Prostate gland (tissue), 2 donors: ENCODE measurements at regions not wholly inside any gene's neighbourhood (a gene's known extent, or its start where the extent isn't known, plus 50 kb on each side); places are given as distances from the start of the nearest gene placed in this dataset.

Experiments used
- POLR2A ChIP-seq: fragments of 450-650 bp; IDR thresholded peaks from one replicate; pipeline ENCODE4 v1.6.1; 2016; ENCODE audit warnings: antibody characterized with exemption, mild to moderate bottlenecking
- POLR2AphosphoS5 ChIP-seq: sonication (generic); formaldehyde crosslinking; IDR thresholded peaks from one replicate; pipeline ENCODE4 v1.6.1; 2017; ENCODE audit warnings: antibody characterized with exemption
- TF ChIP-seq, protein P1 (sequence below), 4 experiments: fragments of 200-600 bp in 2 of 4; fragments of 450-650 bp in 2 of 4; sonication (generic) in 2 of 4; IDR thresholded peaks; 1 replicate in 3 of 4; 2 replicates in 1 of 4; pipeline ENCODE4 v1.5.1; 2016 to 2019; ENCODE audit warnings: antibody characterized with exemption in 4 of 4, mild to moderate bottlenecking in 2 of 4, moderate library complexity in 2 of 4

DNA sequence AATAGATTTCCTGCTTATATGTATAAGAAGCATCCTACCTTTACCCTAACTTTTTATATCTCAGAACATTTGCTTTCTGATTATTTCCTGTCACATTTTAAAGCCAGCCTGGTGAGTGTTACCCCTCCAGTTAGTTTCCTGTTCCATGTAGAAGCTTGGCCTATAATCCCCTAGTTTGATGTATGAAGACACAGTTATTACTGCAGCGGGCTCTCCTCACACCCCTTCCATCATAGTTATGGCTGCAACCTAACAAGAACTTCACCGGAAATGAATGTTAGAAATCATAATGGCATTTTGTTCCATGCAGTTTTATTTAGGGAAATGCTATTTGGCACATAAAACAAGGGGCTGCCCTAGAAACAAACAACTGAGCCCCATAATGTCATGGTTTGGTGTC is 400.2 kb upstream of the SETBP1 start:
- TF ChIP-seq, protein P1, sequence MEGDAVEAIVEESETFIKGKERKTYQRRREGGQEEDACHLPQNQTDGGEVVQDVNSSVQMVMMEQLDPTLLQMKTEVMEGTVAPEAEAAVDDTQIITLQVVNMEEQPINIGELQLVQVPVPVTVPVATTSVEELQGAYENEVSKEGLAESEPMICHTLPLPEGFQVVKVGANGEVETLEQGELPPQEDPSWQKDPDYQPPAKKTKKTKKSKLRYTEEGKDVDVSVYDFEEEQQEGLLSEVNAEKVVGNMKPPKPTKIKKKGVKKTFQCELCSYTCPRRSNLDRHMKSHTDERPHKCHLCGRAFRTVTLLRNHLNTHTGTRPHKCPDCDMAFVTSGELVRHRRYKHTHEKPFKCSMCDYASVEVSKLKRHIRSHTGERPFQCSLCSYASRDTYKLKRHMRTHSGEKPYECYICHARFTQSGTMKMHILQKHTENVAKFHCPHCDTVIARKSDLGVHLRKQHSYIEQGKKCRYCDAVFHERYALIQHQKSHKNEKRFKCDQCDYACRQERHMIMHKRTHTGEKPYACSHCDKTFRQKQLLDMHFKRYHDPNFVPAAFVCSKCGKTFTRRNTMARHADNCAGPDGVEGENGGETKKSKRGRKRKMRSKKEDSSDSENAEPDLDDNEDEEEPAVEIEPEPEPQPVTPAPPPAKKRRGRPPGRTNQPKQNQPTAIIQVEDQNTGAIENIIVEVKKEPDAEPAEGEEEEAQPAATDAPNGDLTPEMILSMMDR (IDR thresholded peaks at IDR 0.05) = no peak
- TF ChIP-seq POLR2A (no peak), POLR2AphosphoS5 (no peak)
